ENCODE measurements at regions not wholly inside any gene's neighbourhood (a gene's known extent, or its start where the extent isn't known, plus 50 kb on each side); places are given as distances from the start of the nearest gene placed in this dataset.
"Not testable (repeated sequence)": the region's sequence is repeated elsewhere in the genome, so short reads cannot be mapped to it uniquely, and the experiment has no call there.

DNA sequence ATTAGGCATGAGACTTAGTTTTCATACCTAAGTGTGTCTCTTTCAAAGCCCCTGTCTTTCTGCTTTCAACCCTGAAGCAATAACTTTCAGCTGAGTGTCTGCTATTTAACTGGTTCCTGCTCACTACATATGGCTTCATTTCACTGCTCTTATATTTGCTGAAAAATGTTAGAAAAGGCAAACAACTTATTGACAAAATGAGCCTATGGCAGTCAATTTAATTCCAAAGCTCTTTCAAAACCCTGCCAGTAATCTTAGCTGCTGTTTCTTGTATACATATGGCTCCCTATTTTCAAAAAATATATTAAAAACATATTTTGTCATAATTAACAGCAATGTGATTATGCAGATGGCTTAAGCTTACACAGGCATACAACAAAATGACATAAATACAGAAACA lies 334.1 kb upstream of the MGAT4C start:
- H3K9ac ChIP-seq (ENCODE audit: low read depth, low read length): no peak overlapping the region
- no peaks in the 10 kb centered on the region for H3K36me3 ChIP-seq (ENCODE audit: insufficient read depth, low read length)
- H3K9me3 ChIP-seq (ENCODE audit: control insufficient read depth, insufficient read depth, low read length): no peaks in the 10 kb centered on the region
- no peaks in the 10 kb centered on the region for H3K4me1 ChIP-seq (ENCODE audit: insufficient read depth, low read length)

DNA sequence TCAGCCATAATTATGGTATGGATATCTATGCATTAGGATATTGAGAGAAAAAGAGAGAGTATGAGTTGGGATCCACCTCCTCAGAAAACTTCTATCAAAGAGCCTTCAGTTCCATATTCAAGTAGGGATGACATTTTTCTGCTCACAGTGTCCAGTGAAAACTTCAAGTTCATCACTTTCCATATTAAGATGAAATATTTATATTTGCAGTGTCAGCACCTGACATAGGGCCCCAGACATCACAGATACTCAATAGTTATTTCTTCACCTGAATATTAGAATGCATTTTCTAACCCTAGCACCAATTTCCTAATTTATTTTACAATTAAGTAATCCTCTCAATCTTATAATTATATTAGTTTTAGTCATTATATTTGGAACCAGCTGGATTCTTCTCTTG lies 318.0 kb upstream of the MGAT4C start:
- H3K36me3 ChIP-seq (ENCODE audit: insufficient read depth, low read length): no peaks in the 10 kb centered on the region
- peaks cover 2% of the 10 kb centered on the region; the same call in 1 of the 2 replicates for H3K9me3 ChIP-seq (ENCODE audit: control insufficient read depth, insufficient read depth, low read length)
- H3K9ac ChIP-seq (ENCODE audit: low read depth, low read length): no peak overlapping the region
- H3K4me1 ChIP-seq (ENCODE audit: insufficient read depth, low read length): no peaks in the 10 kb centered on the region

DNA sequence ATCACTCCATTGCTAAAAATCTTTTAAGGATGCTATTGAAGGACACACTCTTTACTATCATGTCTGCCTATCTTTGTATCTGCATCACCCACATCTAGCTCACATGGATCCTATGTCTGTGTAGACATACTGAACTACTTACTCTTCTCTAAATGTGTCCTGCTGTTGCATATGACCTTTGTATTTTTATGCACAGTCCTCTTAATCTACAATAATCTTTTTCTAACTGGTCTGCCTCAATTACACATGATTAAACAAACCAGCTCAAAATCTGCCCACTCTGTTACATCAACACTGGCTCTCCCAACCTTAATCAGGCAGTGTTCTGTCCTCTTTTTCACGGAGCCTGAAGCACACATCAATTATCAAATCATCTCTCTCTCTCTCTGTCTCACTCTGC lies 316.3 kb upstream of the MGAT4C start:
- Histone ChIP-seq H3K9me3 (ENCODE audit: control insufficient read depth, insufficient read depth, low read length) (peaks cover 4% of the 10 kb centered on the region; the same call in 1 of the 2 replicates), H3K4me1 (ENCODE audit: insufficient read depth, low read length) (no peaks in the 10 kb centered on the region), H3K9ac (ENCODE audit: low read depth, low read length) (no peak overlapping the region), H3K36me3 (ENCODE audit: insufficient read depth, low read length) (no peaks in the 10 kb centered on the region)

DNA sequence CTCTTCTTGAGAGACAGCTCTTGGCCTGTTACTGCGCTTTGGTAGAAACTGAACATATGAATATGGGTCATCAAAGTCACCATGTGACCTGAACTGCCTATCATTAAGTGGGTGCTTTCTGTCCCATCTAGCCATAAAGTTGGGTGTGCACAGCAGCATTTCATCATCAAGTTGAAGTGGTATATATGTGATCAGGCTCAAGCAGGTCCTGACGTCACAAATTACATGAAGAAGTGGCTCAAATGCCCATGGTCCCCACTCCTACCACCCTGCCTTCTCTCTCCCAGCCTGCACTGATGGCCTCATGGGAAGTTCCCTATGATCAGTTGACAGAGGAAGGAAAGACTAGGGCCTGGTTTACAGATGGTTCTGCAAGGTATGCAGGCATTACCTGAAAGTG lies 308.8 kb upstream of the MGAT4C start:
- Histone ChIP-seq H3K36me3 (ENCODE audit: insufficient read depth, low read length) (no peaks in the 10 kb centered on the region), H3K9ac (ENCODE audit: low read depth, low read length) (no peak overlapping the region), H3K4me1 (ENCODE audit: insufficient read depth, low read length) (no peaks in the 10 kb centered on the region), H3K9me3 (ENCODE audit: control insufficient read depth, insufficient read depth, low read length) (peaks cover 4% of the 10 kb centered on the region; the same call in 1 of the 2 replicates)

DNA sequence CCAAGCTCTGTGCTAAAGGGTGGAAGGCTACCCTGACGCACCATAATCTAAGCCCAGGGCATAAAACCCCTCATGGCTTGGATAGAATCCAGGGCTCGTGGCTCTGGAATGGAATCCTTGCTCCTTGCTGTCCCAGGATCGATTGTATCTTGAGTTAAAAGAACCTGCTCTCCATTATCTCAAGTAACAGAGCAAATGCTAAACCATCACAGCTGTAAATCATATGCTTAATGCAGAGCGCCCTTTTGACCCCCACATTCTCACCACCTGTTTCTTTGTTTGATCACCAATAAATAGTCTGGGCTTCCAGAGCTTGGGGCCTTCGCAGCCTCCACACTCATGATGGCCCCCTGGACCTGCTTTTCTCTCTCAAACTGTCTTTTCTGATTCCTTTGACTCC lies 299.3 kb upstream of the MGAT4C start:
- not testable (repeated sequence) for H3K36me3 ChIP-seq (ENCODE audit: insufficient read depth, low read length); H3K9me3 ChIP-seq (ENCODE audit: control insufficient read depth, insufficient read depth, low read length); H3K4me1 ChIP-seq (ENCODE audit: insufficient read depth, low read length); H3K9ac ChIP-seq (ENCODE audit: low read depth, low read length)

DNA sequence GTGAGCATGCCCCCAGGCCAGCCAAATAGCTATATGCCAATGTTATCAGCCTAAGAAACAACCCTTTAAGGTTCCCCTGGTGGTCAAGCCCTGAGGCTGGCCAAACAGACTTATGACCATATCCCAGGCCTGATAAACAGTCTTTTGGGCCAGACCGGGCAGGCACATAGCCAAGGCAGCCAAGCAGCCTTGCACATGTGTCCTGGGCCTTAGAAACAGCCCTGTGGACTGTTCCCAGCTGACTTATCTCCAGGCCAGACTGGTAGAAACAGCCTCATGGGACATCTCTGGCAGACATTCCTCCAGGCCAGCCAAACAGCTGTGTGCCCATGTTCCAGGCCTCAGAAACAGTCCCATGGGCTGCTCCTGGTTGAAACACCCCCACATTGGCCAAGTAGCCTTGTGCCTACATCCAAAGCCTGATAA lies 295.0 kb upstream of the MGAT4C start:
- no peak overlapping the region for H3K9ac ChIP-seq (ENCODE audit: low read depth, low read length)
- no peaks in the 10 kb centered on the region for H3K36me3 ChIP-seq (ENCODE audit: insufficient read depth, low read length)
- no peaks in the 10 kb centered on the region for H3K9me3 ChIP-seq (ENCODE audit: control insufficient read depth, insufficient read depth, low read length)
- no peaks in the 10 kb centered on the region for H3K4me1 ChIP-seq (ENCODE audit: insufficient read depth, low read length)

DNA sequence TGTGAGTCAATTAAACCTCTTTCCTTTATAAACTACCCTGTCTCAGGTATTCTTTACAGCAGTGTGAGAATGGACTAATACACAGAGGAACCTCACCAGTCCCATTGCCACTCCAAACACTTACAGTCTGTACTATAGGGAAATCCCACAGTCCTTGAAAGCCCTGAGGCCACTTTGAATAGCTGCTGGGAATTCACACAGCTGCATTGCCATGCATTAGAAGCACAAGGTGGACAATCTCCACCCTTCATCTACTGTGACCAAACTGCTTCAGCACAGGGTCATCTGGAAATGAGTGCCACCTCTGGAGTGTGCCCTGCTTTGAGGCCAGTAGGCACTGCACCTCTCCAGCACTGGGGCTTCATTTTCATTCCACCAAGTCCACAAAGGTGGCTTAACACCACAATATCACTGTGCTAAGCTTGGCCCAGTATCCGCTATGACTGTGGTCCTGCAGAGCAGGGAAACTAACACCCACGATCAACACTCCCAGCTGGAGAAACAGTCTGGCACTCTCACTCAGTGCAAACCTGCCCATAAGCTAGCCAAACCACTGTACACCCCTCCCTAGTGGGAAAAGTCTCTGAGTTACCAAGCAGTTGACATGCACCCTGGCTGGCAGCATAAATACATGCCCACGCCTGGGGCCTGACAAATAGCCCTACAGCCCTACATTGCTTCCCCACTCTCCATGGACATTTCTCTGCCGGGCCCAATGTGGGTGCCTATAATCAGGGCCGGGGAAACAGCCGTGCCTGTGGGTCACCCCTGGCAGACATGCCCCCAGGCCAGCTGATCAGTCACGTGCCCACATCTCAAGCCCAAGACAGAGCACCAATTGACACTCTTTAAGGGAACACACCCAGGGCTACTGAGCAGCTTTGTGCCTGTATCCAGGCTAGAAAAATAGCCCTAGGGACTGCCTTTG lies 294.3 kb upstream of the MGAT4C start:
- H3K9ac ChIP-seq (ENCODE audit: low read depth, low read length): no peak overlapping the region
- H3K9me3 ChIP-seq (ENCODE audit: control insufficient read depth, insufficient read depth, low read length): no peaks in the 10 kb centered on the region
- no peaks in the 10 kb centered on the region for H3K4me1 ChIP-seq (ENCODE audit: insufficient read depth, low read length)
- H3K36me3 ChIP-seq (ENCODE audit: insufficient read depth, low read length): no peaks in the 10 kb centered on the region

DNA sequence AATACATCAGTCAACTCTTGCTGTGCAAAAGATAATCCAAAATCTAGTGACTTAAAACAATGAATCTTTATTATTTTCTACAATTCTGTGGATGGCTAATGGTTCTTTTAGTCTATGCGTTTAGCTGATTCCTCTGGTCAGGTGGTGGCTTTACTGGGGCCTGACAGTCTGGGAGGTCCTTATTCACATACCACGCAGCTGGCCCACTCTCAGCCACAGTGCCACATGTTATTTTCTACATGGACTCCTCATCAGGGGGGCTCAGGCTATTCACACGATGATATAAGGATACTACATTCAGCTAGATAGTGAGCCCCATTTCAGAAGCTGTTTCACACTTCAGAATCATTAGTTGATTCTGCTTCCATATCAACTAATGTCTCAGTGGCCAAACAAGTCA lies 287.5 kb upstream of the MGAT4C start:
- H3K4me1 ChIP-seq (ENCODE audit: insufficient read depth, low read length): no peaks in the 10 kb centered on the region
- H3K9ac ChIP-seq (ENCODE audit: low read depth, low read length): no peak overlapping the region
- no peaks in the 10 kb centered on the region for H3K9me3 ChIP-seq (ENCODE audit: control insufficient read depth, insufficient read depth, low read length)
- no peaks in the 10 kb centered on the region for H3K36me3 ChIP-seq (ENCODE audit: insufficient read depth, low read length)

DNA sequence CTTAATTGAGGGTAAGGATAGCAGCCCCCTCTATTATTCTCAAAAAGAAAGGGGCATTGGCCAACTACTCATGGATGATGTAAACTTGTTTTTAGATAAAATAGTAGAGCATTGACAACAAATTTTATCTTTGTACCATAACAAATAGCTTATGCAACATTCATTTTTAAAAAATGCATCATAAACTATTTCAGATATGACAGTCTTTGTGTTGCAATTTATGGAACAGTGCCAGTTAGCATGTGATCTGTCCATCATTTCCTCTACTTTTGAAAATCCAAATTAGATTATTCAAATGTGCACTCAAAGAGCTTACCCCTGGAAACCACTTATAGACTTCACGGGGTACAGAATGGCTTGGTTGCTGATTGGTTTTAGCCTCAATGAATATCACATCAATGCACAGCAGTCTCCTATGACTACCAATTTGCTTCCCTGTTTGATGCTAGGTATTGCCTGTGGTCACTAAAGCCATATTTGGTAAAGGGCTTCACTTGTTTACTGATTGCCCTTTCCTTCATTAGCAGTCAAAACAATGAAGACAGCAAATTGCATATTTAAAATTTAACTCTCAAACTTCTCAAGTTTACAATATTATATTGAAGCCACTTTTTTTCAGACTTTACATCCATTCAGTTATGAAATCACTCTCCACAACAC lies 274.9 kb upstream of the MGAT4C start:
- Histone ChIP-seq H3K9me3 (ENCODE audit: control insufficient read depth, insufficient read depth, low read length) (no peaks in the 10 kb centered on the region), H3K4me1 (ENCODE audit: insufficient read depth, low read length) (no peaks in the 10 kb centered on the region), H3K36me3 (ENCODE audit: insufficient read depth, low read length) (no peaks in the 10 kb centered on the region), H3K9ac (ENCODE audit: low read depth, low read length) (no peak overlapping the region)

DNA sequence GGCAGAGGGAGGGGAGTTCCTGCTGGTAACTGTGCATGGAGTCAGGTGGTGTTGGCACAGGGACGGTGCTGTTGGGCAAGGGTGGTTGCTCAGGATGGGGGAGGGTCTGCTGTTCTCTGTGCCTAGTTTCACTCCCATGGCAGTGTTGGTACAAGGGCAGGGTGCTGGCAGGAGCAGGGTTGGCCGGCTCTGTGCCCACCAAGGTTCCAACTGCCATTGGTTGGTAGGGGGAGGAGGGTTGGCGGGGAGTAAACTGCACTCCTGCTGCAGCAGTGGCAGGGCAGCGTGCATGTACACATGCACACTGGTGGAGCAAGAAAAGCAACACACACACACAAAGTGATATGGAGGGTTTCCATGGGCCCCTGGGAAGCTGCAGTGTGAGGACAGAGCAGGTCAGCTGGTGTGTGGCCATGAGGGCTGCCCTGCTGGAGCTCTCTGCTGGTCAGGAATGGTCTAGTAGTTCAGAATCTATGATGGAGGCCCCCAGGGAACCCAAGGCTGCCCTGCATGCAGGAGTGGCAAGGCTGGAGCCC lies 269.9 kb upstream of the MGAT4C start:
- Histone ChIP-seq H3K36me3 (ENCODE audit: insufficient read depth, low read length) (no peaks in the 10 kb centered on the region), H3K9ac (ENCODE audit: low read depth, low read length) (no peak overlapping the region), H3K4me1 (ENCODE audit: insufficient read depth, low read length) (no peaks in the 10 kb centered on the region), H3K9me3 (ENCODE audit: control insufficient read depth, insufficient read depth, low read length) (peaks cover 7% of the 10 kb centered on the region)

DNA sequence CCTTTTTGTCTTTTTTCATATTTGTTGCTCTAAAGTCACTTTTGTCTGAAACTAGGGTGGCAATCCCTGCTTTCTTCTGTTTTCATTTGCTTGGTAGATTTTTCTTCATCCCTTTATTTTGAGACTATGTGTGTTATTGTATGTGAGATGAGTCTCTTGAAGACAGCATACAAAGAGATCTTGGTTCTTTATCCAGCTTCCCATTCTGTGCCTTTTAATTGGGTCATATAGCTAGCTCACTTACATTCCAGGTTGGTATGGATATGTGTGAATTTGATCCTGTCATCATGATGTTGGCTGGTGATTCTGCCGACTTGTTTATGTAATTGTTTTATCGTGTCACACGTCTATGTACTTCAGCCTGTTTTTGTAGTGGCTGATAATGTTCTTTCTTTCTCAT lies 267.7 kb upstream of the MGAT4C start:
- H3K4me1 ChIP-seq (ENCODE audit: insufficient read depth, low read length): no peaks in the 10 kb centered on the region
- H3K36me3 ChIP-seq (ENCODE audit: insufficient read depth, low read length): no peaks in the 10 kb centered on the region
- peaks cover 7% of the 10 kb centered on the region for H3K9me3 ChIP-seq (ENCODE audit: control insufficient read depth, insufficient read depth, low read length)

DNA sequence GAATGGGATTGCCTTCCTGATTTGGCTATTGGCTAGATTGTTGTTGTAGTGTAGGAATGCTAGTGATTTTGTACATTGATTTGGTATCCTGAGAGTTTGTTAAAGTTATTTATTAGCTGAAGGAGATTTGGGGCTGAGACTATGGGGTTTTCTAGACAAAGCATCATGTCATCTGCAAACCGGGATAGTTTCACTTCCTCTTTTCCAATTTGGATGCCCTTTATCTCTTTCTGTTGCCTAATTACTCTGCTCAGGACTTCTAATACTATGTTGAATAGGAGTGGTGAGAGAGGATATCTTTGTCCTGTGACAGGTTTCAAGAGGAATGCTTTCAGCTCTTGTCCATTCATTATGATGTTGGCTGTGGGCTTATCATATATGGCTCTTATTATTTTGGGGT lies 265.7 kb upstream of the MGAT4C start:
- H3K36me3 ChIP-seq (ENCODE audit: insufficient read depth, low read length): no peaks in the 10 kb centered on the region
- H3K9me3 ChIP-seq (ENCODE audit: control insufficient read depth, insufficient read depth, low read length): peaks cover 7% of the 10 kb centered on the region
- H3K4me1 ChIP-seq (ENCODE audit: insufficient read depth, low read length): no peaks in the 10 kb centered on the region

More for the DNA sequence above, 267.7 kb upstream of the MGAT4C start:
- H3K9ac ChIP-seq (ENCODE audit: low read depth, low read length): no peak overlapping the region

DNA sequence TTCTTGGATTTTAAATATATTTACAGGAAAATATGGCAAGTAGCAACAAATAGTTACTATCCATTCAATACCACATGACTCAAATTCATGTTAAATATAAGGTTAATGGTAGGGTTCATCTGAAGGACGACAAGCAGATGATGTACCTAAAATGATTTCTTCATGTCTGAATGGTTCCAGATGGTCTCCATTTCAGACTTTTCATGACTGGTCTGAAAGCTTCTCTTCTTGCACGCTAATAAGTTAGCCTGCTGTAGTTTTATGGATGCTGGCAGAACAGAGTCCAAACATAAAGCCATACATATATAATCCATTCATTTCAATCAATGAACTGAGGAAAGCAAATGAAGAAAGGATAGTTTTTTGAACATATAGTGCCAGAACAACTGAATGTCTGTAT lies 257.0 kb upstream of the MGAT4C start:
- Histone ChIP-seq H3K9me3 (ENCODE audit: control insufficient read depth, insufficient read depth, low read length) (no peaks in the 10 kb centered on the region), H3K4me1 (ENCODE audit: insufficient read depth, low read length) (peaks cover 3% of the 10 kb centered on the region; the same call in 1 of the 2 replicates), H3K9ac (ENCODE audit: low read depth, low read length) (no peak overlapping the region), H3K36me3 (ENCODE audit: insufficient read depth, low read length) (no peaks in the 10 kb centered on the region)

More for the DNA sequence above, 265.7 kb upstream of the MGAT4C start:
- H3K9ac ChIP-seq (ENCODE audit: low read depth, low read length): no peak overlapping the region

DNA sequence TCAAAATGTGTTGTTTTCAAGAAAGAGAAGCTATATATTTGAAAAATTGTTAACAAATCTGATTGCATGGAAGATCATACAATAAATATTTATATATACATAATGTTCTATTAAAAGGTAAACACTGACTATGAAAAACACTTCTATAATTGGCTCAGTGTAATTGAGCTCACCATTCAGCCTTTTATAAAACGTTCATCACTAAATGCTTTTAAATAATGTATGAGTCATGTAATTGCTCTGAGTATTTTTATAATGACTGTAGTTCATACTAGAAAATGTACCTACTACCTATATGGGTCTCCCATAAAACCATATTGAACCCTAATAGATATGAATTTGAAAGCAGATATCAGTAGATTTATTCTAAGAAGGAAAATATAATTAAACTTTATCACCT lies 240.4 kb upstream of the MGAT4C start:
- no peaks in the 10 kb centered on the region for H3K4me1 ChIP-seq (ENCODE audit: insufficient read depth, low read length)
- no peak overlapping the region for H3K9ac ChIP-seq (ENCODE audit: low read depth, low read length)
- H3K9me3 ChIP-seq (ENCODE audit: control insufficient read depth, insufficient read depth, low read length): no peaks in the 10 kb centered on the region
- no peaks in the 10 kb centered on the region for H3K36me3 ChIP-seq (ENCODE audit: insufficient read depth, low read length)

DNA sequence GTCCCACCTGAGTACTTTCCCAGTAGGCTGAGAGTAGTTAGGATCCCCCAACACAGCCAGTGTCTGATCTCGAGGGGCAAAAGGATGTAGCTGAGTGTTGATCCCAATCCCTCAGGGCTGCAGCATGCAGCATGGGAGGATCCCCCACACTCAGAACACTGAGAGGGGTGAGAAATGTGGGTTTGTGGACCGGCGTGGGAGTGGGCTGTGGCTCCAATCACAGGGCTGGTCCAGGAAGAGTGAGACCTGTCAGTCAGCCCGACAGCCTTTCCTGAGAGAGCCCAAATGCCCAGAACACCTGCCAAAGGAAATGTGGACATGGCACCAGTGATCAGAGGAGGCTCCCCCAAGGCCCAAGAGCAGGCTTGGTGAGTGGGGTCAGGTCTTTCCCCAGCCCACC lies 228.3 kb upstream of the MGAT4C start:
- no peak overlapping the region for H3K9ac ChIP-seq (ENCODE audit: low read depth, low read length)
- H3K4me1 ChIP-seq (ENCODE audit: insufficient read depth, low read length): no peaks in the 10 kb centered on the region; the same call in 1 of the 2 replicates
- no peaks in the 10 kb centered on the region for H3K36me3 ChIP-seq (ENCODE audit: insufficient read depth, low read length)
- H3K9me3 ChIP-seq (ENCODE audit: control insufficient read depth, insufficient read depth, low read length): no peaks in the 10 kb centered on the region

Measured in ES-I3 (cell line).